ENCODE measurements at regions not wholly inside any gene's neighbourhood (a gene's known extent, or its start where the extent isn't known, plus 50 kb on each side); places are given as distances from the start of the nearest gene placed in this dataset.

DNA sequence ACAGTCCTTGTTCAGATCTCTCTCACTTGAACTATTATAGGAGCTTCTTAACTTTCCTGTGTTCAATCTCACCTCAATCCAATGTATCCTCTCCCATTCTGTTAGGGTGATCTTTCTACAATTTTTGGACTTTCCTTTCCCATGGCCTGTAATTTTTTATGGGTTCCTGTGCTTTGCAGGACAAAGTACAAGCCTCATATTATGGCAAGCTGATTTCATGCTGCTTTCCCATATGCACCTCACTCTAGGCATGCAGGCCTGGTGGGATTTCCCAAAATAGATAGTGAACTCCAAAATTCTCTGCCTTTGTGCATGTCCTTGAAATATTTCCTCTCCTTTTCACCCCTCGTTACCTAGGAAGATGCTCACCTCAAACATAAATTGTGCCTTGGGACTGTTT is 499.4 kb downstream of the NAV3 start:
- Histone ChIP-seq H3K9me3 (ENCODE audit: control insufficient read depth in 5 of 5, low read length in 5 of 5) (no peaks in the 10 kb centered on the region), H3K4me3 (ENCODE audit: low read depth in 1 of 5, low read length in 5 of 5) (no peak overlapping the region), H3K9ac (ENCODE audit: low read length in 5 of 5) (no peak overlapping the region), H3K36me3 (ENCODE audit: control insufficient read depth in 5 of 5, insufficient read depth in 5 of 5, low read length in 5 of 5) (no peaks in the 10 kb centered on the region), H3K27me3 (ENCODE audit: control insufficient read depth in 5 of 5, insufficient read depth in 4 of 5, low read length in 5 of 5) (no peaks in the 10 kb centered on the region), H3K27ac (ENCODE audit: low read depth, low read length) (no peak overlapping the region), H3K4me1 (ENCODE audit: control insufficient read depth in 5 of 5, insufficient read depth in 5 of 5, low read length in 5 of 5) (no peaks in the 10 kb centered on the region)

DNA sequence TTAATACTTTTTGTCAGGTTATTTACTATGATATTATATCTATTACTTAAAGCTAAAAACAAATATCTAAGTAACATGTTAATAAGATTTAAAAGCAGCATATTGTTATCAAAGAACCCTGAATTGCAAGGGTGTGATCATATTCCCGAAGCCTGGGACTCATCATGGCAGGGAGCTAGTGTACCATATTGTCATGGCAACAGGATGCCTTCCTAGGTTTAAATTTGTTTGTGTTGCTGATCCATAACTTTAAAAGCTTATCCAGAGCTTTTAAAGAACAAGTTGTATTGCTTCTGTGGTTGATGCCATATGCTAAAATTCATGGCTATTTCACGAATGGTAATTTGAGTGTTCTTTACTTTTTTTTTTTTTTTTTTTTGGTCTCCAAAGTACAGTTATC is 500.5 kb downstream of the NAV3 start:
- no peaks in the 10 kb centered on the region for H3K27me3 ChIP-seq (ENCODE audit: control insufficient read depth in 5 of 5, insufficient read depth in 4 of 5, low read length in 5 of 5)
- H3K36me3 ChIP-seq (ENCODE audit: control insufficient read depth in 5 of 5, insufficient read depth in 5 of 5, low read length in 5 of 5) = no peaks in the 10 kb centered on the region
- H3K9ac ChIP-seq (ENCODE audit: low read length in 5 of 5) = no peak overlapping the region
- no peaks in the 10 kb centered on the region for H3K4me1 ChIP-seq (ENCODE audit: control insufficient read depth in 5 of 5, insufficient read depth in 5 of 5, low read length in 5 of 5)
- no peak overlapping the region for H3K4me3 ChIP-seq (ENCODE audit: low read depth in 1 of 5, low read length in 5 of 5)
- no peak overlapping the region for H3K27ac ChIP-seq (ENCODE audit: low read depth, low read length)
- H3K9me3 ChIP-seq (ENCODE audit: control insufficient read depth in 5 of 5, low read length in 5 of 5) = no peaks in the 10 kb centered on the region

DNA sequence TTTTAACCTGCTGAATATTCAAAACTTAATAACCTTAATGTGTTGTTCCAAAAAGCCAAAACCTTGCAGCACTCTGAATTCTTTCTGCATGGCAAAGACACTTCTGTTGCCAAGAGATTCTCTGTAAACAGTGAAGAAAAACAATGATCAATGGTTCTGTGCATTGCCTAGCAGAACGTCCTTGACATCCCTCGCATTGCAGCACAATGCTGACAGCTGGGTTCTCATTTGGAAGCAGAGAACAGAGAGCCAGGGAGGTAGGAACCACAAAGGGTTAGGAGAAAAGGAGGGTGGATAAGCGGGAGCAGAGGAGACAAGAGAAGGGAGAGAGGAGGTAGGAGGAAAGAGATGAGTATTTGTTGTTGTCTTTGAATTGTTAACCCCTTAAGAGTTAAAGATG is 501.1 kb downstream of the NAV3 start:
- H3K9me3 ChIP-seq (ENCODE audit: control insufficient read depth in 5 of 5, low read length in 5 of 5) = no peaks in the 10 kb centered on the region
- no peaks in the 10 kb centered on the region for H3K4me1 ChIP-seq (ENCODE audit: control insufficient read depth in 5 of 5, insufficient read depth in 5 of 5, low read length in 5 of 5)
- no peak overlapping the region for H3K4me3 ChIP-seq (ENCODE audit: low read depth in 1 of 5, low read length in 5 of 5)
- H3K27me3 ChIP-seq (ENCODE audit: control insufficient read depth in 5 of 5, insufficient read depth in 4 of 5, low read length in 5 of 5) = no peaks in the 10 kb centered on the region
- no peak overlapping the region for H3K9ac ChIP-seq (ENCODE audit: low read length in 5 of 5)
- H3K27ac ChIP-seq (ENCODE audit: low read depth, low read length) = no peak overlapping the region
- H3K36me3 ChIP-seq (ENCODE audit: control insufficient read depth in 5 of 5, insufficient read depth in 5 of 5, low read length in 5 of 5) = no peaks in the 10 kb centered on the region

DNA sequence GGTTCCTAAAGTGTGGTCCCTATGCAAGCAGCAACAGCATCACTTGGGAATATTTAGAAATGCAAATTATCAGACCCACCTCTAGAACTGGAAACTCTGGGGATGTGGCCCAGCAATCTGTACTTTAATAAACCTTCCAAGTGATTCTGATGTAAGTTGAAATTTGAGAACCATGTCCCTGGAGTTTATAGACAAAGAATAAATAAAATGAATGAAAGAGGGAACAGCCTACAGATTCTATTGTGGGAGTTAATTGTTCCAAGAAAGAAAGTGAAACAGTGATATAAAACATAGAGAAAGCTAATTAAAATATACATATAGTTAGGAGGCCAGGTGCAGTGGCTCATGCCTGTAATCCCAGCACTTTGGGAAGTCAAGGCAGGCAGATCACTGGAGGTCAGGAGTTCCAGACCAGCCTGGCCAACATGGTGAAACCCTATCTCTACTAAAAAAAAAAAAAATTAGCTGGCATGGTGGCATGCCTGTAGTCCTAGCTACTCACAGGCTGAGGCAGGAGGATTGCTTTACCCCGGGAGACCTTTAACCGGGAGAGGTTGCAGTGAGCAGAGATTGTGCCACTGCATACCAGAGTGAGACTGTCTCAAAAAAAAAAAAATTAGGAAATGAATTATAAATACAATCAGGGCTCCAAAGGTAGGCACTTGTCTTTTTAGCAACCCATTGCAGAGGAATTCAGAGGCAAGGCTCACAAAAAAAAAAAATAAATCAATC is 507.5 kb downstream of the NAV3 start:
- Histone ChIP-seq H3K4me1 (ENCODE audit: control insufficient read depth in 5 of 5, insufficient read depth in 5 of 5, low read length in 5 of 5) (peaks cover 0 to 11% (median 4%) of the 10 kb centered on the region in 5 donors), H3K4me3 (ENCODE audit: low read depth in 1 of 5, low read length in 5 of 5) (no peak overlapping the region), H3K36me3 (ENCODE audit: control insufficient read depth in 5 of 5, insufficient read depth in 5 of 5, low read length in 5 of 5) (no peaks in the 10 kb centered on the region), H3K9ac (ENCODE audit: low read length in 5 of 5) (no peak overlapping the region), H3K27me3 (ENCODE audit: control insufficient read depth in 5 of 5, insufficient read depth in 4 of 5, low read length in 5 of 5) (no peaks in the 10 kb centered on the region), H3K9me3 (ENCODE audit: control insufficient read depth in 5 of 5, low read length in 5 of 5) (no peaks in the 10 kb centered on the region), H3K27ac (ENCODE audit: low read depth, low read length) (peak overlapping the region; percentile 12)

DNA sequence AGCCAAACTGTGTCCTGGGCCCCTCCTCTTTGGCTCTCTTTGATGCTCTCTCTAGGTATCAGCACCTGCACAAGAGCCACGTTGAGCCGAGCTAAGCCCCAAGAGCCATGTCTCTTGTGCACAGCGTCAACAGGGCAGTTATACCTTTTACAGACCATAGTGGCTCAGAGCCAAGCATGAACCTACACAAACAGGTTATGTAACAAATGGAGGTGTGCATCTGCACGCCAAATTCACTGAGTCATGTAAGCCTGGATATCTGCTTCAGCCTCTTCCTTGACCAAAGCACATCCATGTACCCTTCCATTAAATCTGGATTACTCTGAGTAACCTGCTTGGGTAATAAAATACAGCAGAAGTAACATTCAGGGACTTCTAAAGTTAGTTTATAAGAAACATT is 509.7 kb downstream of the NAV3 start:
- Histone ChIP-seq H3K9me3 (ENCODE audit: control insufficient read depth in 5 of 5, low read length in 5 of 5) (no peaks in the 10 kb centered on the region), H3K4me3 (ENCODE audit: low read depth in 1 of 5, low read length in 5 of 5) (no peak overlapping the region), H3K27me3 (ENCODE audit: control insufficient read depth in 5 of 5, insufficient read depth in 4 of 5, low read length in 5 of 5) (no peaks in the 10 kb centered on the region), H3K36me3 (ENCODE audit: control insufficient read depth in 5 of 5, insufficient read depth in 5 of 5, low read length in 5 of 5) (no peaks in the 10 kb centered on the region), H3K4me1 (ENCODE audit: control insufficient read depth in 5 of 5, insufficient read depth in 5 of 5, low read length in 5 of 5) (peaks cover 0 to 11% (median 4%) of the 10 kb centered on the region in 5 donors), H3K27ac (ENCODE audit: low read depth, low read length) (no peak overlapping the region), H3K9ac (ENCODE audit: low read length in 5 of 5) (no peak overlapping the region)

DNA sequence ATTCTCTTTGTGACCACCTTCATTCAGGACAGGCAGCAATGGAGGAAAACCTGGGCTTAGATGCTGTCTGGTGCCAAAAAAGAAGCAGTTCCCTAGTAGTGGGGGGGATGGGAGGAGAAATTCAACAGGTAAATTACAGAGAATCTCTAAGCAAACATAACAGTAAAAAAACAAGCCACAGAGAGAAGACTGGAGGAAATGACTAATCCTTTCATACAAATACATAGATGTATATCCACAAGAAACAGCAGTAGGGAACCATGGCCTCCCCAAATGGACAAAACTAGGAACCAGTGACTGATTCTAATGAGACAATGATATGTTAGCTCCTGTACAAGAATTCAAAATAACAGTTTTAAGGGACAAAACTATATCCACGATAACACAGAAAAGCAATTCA is 513.0 kb downstream of the NAV3 start:
- no peaks in the 10 kb centered on the region for H3K36me3 ChIP-seq (ENCODE audit: control insufficient read depth in 5 of 5, insufficient read depth in 5 of 5, low read length in 5 of 5)
- H3K9ac ChIP-seq (ENCODE audit: low read length in 5 of 5) = no peak overlapping the region
- no peak overlapping the region for H3K4me3 ChIP-seq (ENCODE audit: low read depth in 1 of 5, low read length in 5 of 5)
- H3K27me3 ChIP-seq (ENCODE audit: control insufficient read depth in 5 of 5, insufficient read depth in 4 of 5, low read length in 5 of 5) = no peaks in the 10 kb centered on the region
- H3K9me3 ChIP-seq (ENCODE audit: control insufficient read depth in 5 of 5, low read length in 5 of 5) = peaks cover 0 to 5% (median 2%) of the 10 kb centered on the region in 5 donors
- no peak overlapping the region for H3K27ac ChIP-seq (ENCODE audit: low read depth, low read length)
- H3K4me1 ChIP-seq (ENCODE audit: control insufficient read depth in 5 of 5, insufficient read depth in 5 of 5, low read length in 5 of 5) = peaks cover 0 to 5% (median 3%) of the 10 kb centered on the region in 5 donors

DNA sequence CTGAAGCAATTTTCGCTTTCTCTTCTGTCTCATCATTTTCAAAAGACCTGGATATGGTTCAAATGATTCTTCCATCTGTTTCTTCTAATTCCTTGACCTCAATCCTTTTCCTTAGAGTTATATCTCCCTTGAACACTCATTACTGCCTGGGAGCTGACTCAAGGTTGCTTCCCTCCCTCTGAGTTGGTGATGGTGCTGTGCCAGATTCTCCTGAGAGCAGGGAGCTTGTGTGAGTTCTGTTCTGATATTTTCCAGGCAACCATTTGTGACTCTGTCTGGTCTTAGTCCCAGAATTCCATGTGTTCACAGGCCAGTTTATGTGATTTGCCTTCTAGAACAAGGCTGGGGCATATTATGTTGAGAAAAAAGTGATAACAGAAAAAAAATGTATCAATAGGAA is 505.1 kb upstream of the SYT1 start:
- no peak overlapping the region for H3K9ac ChIP-seq (ENCODE audit: low read length in 5 of 5)
- no peaks in the 10 kb centered on the region for H3K36me3 ChIP-seq (ENCODE audit: control insufficient read depth in 5 of 5, insufficient read depth in 5 of 5, low read length in 5 of 5)
- H3K4me1 ChIP-seq (ENCODE audit: control insufficient read depth in 5 of 5, insufficient read depth in 5 of 5, low read length in 5 of 5) = no peaks in the 10 kb centered on the region
- H3K27me3 ChIP-seq (ENCODE audit: control insufficient read depth in 5 of 5, insufficient read depth in 4 of 5, low read length in 5 of 5) = no peaks in the 10 kb centered on the region
- H3K4me3 ChIP-seq (ENCODE audit: low read depth in 1 of 5, low read length in 5 of 5) = no peak overlapping the region
- H3K27ac ChIP-seq (ENCODE audit: low read depth, low read length) = no peak overlapping the region
- H3K9me3 ChIP-seq (ENCODE audit: control insufficient read depth in 5 of 5, low read length in 5 of 5) = no peaks in the 10 kb centered on the region

DNA sequence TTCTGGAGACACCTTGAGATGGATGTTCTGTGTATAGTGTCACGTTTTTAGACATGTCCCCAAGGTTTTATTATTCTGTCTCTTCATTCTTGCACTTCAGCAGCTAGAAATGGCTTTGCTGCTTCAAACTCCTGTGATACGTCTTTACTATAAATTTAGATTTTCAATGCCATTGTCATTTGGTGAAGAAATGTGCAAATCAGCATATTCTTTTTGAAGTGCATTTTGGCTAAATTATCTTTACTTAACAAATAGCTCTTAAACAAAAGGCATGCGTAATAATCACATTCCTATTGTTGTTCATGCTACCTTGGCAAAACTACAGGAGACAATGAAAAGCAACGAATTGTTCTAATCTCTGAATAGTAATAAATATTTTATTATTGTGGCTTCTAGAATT is 502.9 kb upstream of the SYT1 start:
- no peaks in the 10 kb centered on the region for H3K4me1 ChIP-seq (ENCODE audit: control insufficient read depth in 5 of 5, insufficient read depth in 5 of 5, low read length in 5 of 5)
- H3K9me3 ChIP-seq (ENCODE audit: control insufficient read depth in 5 of 5, low read length in 5 of 5) = peaks cover 0 to 2% (median 0%) of the 10 kb centered on the region in 5 donors
- no peaks in the 10 kb centered on the region for H3K36me3 ChIP-seq (ENCODE audit: control insufficient read depth in 5 of 5, insufficient read depth in 5 of 5, low read length in 5 of 5)
- H3K9ac ChIP-seq (ENCODE audit: low read length in 5 of 5) = no peak overlapping the region
- no peak overlapping the region for H3K27ac ChIP-seq (ENCODE audit: low read depth, low read length)
- no peak overlapping the region for H3K4me3 ChIP-seq (ENCODE audit: low read depth in 1 of 5, low read length in 5 of 5)
- H3K27me3 ChIP-seq (ENCODE audit: control insufficient read depth in 5 of 5, insufficient read depth in 4 of 5, low read length in 5 of 5) = no peaks in the 10 kb centered on the region

DNA sequence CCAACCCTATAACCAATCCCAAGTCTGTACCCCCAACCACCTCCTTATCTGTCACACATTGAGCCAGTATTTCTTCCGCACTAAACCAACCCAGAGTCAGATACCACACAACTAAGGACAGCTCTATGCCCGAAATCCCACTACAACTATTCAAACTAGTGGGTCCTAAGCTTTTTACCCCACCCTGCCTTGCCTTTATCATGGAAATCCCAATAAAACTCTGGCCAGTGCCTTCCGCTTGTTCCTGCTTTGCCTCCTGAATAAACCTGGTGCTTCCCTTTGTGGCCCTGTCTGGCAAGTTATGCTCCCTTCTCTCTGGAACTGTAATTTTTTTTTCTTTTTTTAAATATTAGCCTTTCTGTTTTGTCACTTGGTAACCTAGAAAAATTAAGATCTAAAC is 493.3 kb upstream of the SYT1 start:
- Histone ChIP-seq H3K4me1 (ENCODE audit: control insufficient read depth in 5 of 5, insufficient read depth in 5 of 5, low read length in 5 of 5) (no peaks in the 10 kb centered on the region), H3K27me3 (ENCODE audit: control insufficient read depth in 5 of 5, insufficient read depth in 4 of 5, low read length in 5 of 5) (no peaks in the 10 kb centered on the region), H3K36me3 (ENCODE audit: control insufficient read depth in 5 of 5, insufficient read depth in 5 of 5, low read length in 5 of 5) (no peaks in the 10 kb centered on the region), H3K9ac (ENCODE audit: low read length in 5 of 5) (no peak overlapping the region), H3K27ac (ENCODE audit: low read depth, low read length) (no peak overlapping the region), H3K4me3 (ENCODE audit: low read depth in 1 of 5, low read length in 5 of 5) (no peak overlapping the region), H3K9me3 (ENCODE audit: control insufficient read depth in 5 of 5, low read length in 5 of 5) (no peaks in the 10 kb centered on the region)

DNA sequence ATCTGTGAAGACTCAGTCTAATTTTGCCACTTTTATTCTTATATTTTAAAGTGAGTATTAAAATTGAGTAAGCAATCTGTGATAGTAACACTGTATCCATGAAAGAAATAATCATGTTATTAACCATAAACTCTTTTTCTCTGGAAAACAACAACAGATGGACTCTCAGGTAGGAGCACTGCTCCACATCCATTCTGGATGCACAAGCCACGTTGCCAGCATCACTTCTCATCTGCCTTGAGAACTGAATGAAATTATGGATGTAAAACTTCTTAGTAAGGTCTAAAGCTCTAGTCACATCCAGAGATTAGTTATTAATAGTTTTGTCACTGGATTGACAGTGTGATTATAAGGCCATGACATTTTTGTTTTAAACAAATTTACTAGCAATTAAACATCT is 489.1 kb upstream of the SYT1 start:
- Histone ChIP-seq H3K9me3 (ENCODE audit: control insufficient read depth in 5 of 5, low read length in 5 of 5) (peaks cover 0 to 4% (median 0%) of the 10 kb centered on the region in 5 donors), H3K9ac (ENCODE audit: low read length in 5 of 5) (no peak overlapping the region), H3K27me3 (ENCODE audit: control insufficient read depth in 5 of 5, insufficient read depth in 4 of 5, low read length in 5 of 5) (no peaks in the 10 kb centered on the region), H3K4me1 (ENCODE audit: control insufficient read depth in 5 of 5, insufficient read depth in 5 of 5, low read length in 5 of 5) (no peaks in the 10 kb centered on the region), H3K27ac (ENCODE audit: low read depth, low read length) (no peak overlapping the region), H3K4me3 (ENCODE audit: low read depth in 1 of 5, low read length in 5 of 5) (no peak overlapping the region), H3K36me3 (ENCODE audit: control insufficient read depth in 5 of 5, insufficient read depth in 5 of 5, low read length in 5 of 5) (no peaks in the 10 kb centered on the region)
